ENCODE measurements at regions not wholly inside any gene's neighbourhood (a gene's known extent, or its start where the extent isn't known, plus 50 kb on each side); places are given as distances from the start of the nearest gene placed in this dataset.
A peak's percentile ranks its signal among the peaks of the same experiment; 100 is the strongest.

DNA sequence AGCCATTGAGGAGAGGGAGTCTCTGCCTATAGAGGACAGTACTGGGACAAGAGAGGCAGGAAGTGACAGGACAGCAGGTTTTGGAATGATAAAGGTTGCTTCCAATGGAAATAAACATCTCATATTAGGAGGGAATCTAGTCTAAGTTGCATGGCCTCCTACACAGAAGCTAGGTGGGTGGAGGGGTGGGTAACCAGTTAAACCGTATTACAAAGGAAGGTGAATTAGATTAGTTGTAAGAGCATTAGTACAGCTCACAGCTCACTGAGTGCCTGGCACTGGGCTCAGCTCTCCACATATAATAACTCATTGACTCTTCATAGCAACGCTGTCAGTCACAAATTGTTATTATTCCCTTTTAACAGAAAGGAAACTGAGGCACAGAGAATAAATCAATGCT is 468.1 kb downstream of the PTPRU start:
- no peak for DNase-seq

DNA sequence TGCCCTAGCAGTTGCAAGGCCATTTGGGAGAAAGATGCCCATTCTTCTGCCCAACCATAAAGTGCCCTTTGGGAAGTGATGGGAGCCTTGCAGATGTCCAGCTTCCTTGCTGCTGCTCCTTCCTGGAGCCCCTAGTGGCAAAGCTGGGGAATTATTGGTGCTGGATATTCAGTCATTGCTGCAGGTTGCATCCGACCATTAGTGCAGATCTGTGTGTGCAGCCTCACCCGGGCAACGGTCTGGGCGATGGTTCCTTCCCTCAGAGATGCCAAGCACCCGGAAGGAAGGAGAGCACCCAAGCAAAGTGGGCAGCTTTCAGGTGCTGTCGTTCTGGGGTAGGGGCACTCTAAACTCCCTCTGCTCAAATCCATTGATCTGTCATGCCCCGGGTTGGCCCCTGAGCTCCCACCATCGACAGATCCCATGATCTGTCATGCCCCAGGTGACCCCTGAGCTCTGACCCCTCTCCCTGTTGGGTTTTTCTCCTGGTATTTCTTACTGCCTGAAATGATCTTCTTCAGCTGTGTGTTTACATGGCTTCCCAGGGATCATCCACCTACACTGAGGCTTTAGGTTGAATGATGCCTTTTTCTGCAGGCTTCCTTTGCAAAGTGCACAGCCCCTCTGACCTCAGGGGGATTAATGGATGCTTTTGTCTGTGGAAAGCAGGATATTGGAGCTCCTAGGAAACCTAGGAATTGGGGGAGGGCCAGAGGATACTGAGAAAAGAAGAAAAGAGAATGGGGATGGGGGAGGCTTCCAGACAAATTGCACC is 467.5 kb downstream of the PTPRU start:
- DNase-seq: peak; percentile 3 to 25

DNA sequence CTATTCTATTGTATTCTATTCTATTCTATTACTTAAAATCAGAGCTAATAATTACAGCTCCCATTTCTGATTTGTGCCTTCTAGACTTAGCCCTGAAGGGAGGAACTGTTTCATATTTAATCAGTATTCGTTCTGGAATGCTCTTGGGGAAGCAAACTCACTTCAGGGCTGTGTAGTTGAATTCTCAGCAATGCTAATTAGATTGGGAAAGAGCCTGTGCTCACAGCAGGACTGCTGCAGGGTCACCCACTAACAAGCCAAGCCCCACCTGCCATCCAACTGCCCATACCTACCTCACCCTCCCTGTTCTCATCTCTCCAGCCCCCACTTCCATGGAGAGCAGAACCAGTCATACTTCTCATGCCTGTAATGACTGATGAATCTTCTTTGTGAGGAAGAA is 464.2 kb downstream of the PTPRU start:
- DNase-seq: no peak

DNA sequence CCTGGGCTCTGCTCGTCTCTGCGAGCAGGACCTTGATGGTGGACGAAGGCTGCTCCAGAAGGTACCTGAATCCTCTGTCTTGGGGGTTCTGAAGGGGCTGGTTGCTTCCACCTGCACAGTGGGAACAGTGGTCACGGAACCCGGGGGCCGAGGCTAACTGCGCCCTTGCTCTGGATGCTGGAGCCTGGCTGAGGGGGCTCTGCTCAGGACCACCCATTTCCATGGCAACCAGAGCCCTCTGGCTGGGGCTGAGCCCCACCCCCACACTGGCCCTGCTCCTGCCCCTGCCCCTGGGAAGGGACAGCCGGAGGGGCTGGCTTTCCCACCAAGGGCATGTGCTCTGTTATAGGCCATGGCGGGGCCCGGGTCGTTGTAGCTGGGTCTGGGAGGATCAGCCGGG is 462.3 kb downstream of the PTPRU start:
- DNase-seq: no peak

DNA sequence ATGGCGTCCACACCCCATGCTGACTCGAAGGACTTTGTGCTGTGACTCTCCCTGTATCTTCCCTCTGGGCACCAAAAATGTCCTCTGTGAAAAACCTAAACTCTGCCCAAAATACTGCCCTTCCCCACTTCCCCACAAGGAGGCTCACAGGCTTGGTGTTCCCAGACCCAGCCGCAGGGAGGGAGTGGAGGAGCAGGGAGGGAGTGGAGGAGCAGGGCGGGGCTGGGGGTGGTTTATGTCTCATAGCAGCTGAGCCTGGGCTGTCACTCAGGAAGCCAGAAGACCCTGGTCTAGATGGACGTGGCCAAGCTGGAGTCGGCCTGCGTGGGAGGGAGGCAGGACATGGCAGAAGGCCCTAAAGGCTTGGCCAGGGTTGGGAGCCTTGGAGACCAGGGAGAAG is 461.7 kb downstream of the PTPRU start:
- peak in 1 of 2 experiments; percentile 2 for DNase-seq

DNA sequence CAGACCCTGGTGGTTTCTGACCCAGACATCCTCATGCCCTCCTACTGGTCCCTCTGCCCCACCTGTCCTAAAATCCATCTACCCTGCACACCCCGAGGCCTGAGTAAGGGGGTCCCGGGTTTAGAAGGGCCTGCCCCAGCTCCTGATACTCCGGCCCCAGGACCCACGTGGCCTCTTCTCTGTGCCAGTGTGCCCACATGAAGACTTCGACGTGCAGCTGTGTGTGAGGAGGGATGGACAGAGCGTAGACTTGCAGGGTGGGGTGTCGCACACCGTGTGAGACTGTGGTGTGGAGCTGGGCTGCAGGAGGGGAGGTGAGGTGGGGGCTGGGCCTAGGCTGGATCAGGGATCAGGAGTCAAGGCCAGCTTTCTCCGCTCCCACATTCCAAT is 461.1 kb downstream of the PTPRU start:
- no peak for DNase-seq

DNA sequence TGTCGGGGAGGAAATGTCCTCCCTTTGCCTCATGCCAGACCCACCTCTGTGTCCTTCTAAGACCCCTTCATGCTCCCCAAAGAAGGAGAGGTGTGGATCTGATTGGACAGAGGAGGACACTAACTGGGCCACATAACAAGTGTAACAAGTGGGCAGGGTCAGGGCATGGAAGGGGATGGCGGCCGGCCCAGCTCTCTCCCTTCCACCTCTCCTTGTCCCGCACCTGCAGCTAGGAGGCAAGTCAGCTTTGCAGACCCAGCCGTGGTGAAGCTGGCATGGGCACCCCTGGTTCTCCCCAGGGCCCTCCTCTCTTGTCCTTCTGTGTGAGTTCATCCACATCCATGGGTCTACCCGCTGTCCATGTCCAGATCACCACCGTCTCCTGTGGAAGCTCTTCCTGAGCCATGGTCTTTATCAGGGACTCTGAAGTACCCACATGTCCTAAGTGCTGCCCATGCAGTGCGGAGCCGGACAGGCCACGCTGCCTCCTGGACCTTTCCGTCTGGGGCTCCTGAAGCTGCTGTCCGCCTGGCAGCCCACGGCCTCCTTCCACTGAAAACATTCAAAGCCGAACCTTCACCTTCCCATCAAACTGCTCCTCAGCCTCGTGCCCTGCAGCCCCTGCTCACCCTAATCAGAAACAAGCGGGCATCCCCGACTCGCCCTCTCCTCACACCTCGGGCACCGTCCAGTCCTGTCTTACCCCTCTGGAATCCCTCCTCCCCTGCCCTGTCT is 460.5 kb downstream of the PTPRU start:
- no peak for DNase-seq

DNA sequence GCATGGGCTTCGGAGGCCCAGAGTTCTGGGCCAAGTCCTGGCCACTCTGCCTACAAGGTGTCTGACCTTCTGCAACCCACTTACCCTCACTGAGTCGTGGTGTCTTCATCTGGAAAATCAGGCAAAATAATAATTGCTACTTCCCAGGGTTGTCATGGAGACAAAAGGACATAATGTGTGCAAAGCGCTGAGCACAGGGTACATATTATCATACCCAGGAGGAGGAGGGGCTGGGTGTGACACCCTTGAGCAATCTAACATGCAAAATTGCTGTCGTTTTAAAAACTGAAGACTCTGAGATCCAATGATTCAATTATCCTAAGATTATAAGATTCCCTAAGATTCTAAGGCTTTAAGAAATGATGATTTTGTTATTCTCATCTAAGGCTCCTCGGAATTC is 459.5 kb downstream of the PTPRU start:
- no peak for DNase-seq

DNA sequence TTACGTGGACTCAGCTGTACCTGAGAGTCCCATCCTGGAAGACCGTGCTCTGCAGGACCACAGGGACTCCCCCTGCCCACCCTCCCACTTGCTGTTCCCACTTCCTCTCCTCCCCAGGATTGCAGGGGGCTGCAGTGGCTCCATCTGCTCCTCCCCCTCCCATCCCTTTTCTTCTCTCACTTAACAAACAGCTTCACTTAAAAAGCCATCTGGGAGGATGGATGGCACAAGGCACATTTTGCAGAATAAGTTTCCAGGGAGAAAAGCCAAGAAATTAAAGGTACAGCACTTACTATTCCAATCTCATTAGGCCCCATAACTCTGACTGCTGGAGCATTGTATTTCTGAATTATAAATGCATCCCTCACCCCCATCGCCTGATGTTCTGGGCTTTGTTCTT is 458.7 kb downstream of the PTPRU start:
- no peak for DNase-seq

DNA sequence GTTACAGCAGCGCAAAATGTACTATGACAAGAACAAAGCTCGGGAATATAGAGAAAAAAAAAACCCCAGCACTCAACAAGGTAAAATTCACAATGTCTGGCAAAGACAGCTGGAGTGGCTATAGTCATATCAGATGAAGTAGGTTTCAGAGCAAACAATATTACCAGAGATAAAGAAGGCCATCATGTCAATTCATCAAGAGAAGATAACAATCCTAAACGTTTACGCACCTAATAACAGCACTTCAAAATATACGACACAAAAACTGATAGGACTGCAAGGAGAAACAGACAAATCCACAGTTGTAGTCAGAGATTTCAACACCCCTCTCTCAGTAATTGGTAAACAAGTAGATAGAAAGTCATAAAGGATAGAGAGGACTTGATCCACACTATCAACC is 455.2 kb downstream of the PTPRU start:
- no peak for DNase-seq

DNA sequence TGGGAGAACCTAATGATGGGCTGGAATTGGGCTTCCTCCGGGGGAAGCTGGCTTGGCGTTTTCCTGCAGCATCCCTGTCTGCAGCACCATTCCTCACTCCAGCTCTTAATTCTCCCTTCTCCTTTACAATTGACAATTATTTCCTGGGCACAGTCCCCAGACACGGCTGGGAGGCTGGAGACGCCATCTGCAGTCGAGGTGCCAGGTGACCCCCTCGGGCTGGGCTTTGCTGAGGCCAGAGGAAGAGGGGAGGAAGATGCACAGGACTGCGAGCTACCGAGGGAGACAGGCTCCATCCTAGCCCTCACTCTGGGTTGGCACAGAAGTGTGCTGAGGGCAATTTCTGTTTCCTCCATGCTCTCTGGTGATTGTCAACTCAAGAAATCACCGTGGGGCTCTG is 453.8 kb downstream of the PTPRU start:
- DNase-seq: no peak

DNA sequence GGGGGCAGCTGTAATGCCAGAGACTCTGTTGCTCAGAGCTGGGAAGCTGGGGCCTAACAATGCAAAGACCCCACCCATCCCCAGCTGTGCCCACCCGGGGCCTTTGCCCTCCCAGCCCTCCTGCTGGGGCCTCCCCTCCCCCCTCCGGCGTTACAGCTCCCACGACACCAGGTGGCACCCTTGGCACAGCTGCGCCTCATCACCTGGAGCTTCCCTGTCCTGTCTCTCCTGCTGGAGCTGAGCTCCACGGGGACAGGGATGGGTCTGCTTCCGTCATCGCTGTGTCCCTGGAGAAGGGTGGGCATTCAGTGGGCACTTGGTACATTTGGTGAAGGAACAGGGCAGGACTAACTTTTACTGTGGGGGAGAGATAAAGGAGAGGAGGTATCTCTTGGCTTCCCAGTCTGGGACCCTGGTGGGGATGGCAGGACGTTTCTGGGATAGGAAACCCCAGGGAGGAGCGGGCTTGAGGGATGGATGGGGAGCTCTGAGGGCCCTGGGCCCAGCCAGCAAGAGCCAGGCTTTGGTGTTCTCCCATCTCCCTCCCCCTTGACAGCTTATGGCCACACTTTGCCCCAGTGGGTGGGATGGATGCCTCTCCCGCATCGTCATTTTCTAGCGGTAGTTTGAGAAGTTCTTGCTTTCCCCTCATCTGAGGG is 453.2 kb downstream of the PTPRU start:
- no peak for DNase-seq

DNA sequence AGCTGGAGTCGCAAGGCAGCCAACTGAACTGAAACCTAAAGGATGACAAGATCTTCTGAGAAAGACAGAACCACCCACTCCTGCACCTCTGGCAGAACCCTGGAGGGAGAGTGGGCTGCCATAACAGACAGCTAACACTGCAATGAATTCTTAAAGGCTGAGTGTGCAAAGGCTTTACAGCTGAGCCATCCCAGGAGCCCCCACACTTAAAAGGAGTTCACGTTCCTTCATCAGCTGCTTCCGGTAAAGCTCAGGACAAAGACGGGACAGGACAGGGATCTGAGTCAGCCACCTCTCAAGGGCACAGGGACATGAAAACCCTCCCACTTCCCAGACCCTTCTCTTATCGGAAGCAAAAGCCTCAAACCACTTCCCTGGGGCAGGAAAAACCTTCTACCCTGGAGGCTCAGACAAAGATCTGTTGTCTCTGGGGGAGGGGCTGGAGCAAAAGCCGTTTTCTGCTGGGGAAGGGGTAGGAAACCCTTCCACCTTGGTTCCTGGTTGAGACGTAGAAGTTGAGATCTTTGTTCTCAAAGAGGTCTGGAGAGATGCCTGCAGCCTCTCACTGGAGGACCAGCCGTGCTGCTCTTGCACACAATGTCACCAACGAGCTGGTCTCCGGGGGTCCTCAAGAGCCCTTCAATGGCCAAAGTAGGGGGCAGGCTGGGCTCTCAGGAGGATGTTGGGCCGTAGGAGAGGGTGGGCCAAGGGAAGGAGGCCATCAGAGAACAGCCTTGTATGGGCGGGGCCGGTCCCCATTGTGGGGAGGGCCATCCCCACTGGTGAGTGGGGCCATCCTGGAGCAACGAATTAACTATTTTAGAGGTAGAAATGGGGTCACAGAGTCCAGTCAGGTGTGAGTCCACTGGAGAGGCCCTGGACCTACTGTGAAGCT is 452.4 kb downstream of the PTPRU start:
- no peak for DNase-seq

DNA sequence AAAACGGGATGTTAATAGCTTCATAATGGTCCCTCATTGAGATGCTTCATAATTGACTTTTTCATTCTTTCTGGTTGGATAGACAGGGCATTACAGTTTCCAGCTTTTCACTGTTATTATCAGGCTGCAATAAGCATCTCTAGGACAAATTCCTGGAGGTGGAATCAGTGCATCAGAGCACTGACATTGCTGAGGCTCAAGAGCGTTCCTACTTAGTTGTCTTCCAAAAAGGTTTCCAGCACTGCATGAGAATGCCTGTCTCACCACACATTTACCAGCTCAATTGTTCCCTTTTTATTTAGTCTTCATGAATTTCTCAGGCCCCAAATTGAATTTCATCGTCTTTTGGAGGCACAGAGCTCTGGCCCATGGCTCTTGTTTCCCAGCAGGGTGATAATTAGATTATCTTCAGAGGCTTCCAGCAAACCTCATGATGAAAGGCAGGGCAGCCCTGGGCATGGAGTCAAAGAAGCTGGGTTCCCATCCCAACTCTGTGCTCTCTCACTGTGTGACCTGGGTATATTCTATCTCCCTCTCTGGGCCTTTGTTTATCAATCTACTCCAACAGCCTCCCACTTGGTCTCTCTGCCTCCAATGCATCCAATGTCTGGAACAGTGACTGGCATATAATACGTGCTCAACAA is 451.4 kb downstream of the PTPRU start:
- no peak for DNase-seq

DNA sequence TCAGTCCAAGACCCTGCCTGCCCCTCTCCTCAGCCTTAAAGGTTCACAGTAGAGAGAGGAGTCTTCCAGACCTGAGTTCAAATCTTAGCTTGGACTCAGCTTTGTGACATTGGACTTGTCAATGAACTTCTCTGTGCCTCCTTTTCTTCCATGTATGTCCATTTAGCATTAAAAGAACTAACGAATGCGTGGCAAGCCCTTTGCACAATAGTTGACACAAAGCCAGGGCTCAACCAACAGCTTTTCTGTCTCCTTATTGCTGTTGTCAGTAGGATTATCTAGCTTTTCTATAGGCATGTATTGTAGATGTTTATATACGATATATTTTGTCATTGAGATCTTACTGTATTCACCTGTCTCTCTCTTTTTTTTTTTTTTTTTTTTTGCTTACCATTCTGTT is 450.8 kb downstream of the PTPRU start:
- no peak for DNase-seq

DNA sequence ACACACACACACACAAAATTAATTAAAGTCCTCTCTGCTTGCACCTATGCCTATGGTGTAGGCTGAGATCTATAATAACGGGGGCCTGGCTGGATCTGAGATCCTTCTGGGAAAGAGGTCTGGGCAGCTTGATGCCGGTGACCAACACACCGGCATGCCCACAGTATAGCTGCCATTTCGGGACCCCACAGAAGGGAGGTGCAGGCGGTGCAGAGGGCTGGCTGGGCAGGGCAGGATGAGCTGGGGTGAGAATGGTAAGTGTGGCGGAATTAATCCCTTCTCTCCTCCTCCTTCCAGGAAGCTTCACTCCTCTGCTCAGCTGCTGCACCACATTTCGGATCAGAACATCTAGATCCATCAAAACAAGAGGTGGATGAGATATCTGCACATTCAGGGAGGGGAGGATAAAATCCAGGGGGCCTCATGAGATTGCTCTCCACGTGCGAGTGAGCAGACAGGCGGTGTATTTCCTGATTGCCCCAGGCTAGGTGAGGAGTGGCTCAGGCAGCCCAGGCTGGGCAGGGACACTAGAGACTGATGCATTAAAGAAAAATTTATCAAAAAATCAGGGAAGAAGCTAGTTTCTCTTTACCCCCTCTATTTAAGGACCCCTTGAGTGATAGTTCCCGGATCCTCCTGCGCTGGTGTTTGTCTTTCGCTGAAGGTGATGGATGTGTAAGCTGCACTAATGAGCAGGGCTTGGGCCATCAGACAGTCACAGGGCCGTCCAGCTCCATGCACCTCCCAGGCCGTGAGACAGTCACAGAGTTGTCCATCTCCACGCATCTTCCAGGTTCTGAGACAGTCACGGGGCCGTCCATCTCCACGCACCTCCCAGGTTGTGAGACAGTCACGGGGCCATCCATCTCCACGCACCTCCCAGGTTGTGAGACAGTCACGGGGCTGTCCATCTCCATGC is 449.9 kb downstream of the PTPRU start:
- no peak for DNase-seq

DNA sequence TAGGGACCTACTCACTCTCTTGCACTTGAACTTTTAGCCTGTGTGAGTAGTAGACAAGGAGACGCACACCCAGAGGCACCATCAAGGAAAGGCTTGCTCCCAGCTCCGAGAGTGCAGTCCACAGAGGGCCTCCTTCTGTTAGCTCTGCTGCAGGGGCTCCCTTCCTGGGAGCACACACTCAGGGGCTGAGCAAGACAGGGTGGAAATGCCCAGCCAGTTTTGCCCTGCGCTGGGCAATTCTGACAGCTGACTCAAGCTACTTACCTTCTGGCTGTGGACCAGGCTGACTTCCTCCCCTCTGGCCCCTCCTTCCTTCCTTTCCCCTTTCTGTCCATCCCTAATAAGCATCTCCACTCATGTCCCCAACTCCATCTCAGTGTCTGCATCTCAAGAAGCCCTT is 449.1 kb downstream of the PTPRU start:
- no peak for DNase-seq

DNA sequence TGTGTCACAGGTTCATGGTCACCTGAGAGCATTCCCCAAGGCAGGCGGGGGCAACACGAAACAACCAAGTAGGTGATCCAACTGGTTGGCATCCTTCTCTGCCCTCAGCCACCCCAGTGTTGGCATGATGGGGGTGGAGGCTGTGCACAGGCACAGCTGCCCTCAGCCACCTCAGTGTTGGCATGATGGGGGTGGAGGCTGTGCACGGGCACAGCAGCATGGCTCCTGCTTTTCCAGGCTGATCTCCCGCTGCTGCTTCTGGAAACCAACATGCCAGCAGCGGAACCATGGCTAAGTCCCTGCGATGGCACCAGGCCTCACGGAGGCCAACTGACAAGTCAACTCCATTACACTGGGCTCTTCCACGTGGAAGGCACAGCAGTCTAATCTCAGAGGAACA is 447.8 kb downstream of the PTPRU start:
- no peak for DNase-seq

DNA sequence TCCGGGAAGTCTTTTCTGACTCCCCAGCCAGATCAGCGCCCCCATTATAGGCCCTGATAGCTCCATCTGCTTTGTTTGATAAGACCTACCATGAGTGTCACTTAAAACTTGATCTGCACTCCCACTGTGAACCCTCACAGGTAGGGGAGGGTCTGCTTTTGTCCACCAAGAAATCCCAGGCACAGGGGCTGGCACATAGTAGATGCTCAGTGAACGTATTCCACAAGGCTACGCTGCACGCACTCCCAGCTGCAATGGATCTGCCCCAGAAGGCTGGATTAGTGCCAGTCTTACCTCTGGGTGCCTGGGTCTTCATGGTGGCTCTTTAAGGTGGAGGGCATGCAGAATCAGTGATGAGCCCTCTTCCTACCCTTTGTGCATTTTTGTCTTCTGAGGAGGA is 447.1 kb downstream of the PTPRU start:
- no peak for DNase-seq

DNA sequence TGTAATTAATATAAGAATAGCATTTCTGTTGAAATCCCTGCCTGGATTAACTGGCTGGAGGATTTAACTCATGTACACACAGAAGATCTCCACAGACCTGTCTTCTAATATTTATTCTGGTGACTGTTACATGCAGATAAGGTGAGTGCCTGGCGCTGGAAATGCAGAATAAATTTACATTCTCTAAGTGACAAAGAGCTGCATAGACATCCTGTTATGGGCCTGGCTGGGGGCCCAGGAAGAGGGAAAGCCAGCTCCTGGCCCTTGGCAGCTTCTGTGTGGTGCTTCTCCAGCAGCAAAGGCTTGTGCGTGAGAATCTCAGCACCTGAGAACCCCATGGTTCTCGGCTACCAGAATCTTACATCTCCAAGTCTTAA is 446.6 kb downstream of the PTPRU start:
- no peak for DNase-seq

DNA sequence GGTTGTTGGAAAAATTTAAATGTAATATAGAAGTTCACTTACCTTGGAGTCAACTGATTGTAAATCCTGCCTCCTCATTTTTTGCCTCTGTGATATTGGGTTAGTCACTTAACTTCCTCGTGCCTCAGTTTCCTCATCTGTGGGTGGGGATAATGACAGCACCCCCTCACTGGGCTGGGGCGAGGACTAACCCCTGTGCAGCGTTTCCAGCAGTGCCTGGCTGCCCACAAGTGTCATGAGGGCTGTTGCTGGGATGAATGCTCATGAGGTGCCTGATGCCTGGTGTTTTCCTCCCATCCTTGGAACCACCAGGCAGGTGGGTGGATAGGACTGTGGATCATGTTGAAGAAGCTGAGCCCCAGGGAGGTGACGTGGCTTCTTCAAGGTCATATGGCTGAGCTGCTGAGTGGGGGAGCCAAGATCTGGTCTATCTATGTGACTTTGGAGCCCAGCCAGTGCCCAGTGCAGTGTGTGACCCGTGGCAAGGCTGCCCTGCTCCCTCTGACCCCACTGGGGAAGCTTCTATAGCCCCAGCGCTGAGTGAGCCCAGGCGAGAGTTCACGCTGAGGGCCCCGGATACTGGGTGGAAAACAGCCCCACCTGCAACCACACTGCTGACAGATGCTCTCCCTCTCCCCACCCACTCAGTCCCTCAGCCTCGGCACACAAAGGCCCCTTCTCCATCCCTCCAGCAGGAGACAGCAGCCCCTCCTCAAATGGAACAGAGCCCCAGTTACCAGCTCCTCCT is 446.0 kb downstream of the PTPRU start:
- DNase-seq: no peak
